HG03520 (cell line): ENCODE measurements at regions not wholly inside any gene's neighbourhood (a gene's known extent, or its start where the extent isn't known, plus 50 kb on each side); places are given as distances from the start of the nearest gene placed in this dataset.

Experiments
- ATAC-seq: cut with Tn5 transposase; IDR thresholded peaks from one replicate; pipeline ENCODE4 v1.9.1; 2021; ENCODE audit warnings: mild to moderate bottlenecking, moderate library complexity; ENCODE audit not compliant: unreplicated experiment

- ATAC-seq: no peak
Observed at GRCh38 chr15:93585012-93585411, 496.0 kb upstream of the RGMA start.

GRCh38 chr15:93583968-93584367, 495.0 kb upstream of the RGMA start:
- no peak for ATAC-seq

GRCh38 chr15:93583552-93583951, 494.5 kb upstream of the RGMA start:
- no peak for ATAC-seq

- no peak for ATAC-seq
Observed at GRCh38 chr15:93570527-93570926, 481.5 kb upstream of the RGMA start.

GRCh38 chr15:93566762-93567161, 477.8 kb upstream of the RGMA start:
- no peak for ATAC-seq

GRCh38 chr15:93565201-93565600, 476.2 kb upstream of the RGMA start:
- no peak for ATAC-seq

GRCh38 chr15:93563218-93563617, 474.2 kb upstream of the RGMA start:
- no peak for ATAC-seq

GRCh38 chr15:93562395-93563123, 473.5 kb upstream of the RGMA start:
- ATAC-seq: no peak

- no peak for ATAC-seq
Observed at GRCh38 chr15:93557696-93558095, 468.7 kb upstream of the RGMA start.

- no peak for ATAC-seq
Observed at GRCh38 chr15:93553167-93553935, 464.3 kb upstream of the RGMA start.

- no peak for ATAC-seq
Observed at GRCh38 chr15:93543093-93543492, 454.1 kb upstream of the RGMA start.

- ATAC-seq: no peak
Observed at GRCh38 chr15:93527374-93528050, 438.5 kb upstream of the RGMA start.

- no peak for ATAC-seq
Observed at GRCh38 chr15:93524432-93524831, 435.4 kb upstream of the RGMA start.

- no peak for ATAC-seq
Observed at GRCh38 chr15:93523481-93523880, 434.5 kb upstream of the RGMA start.

GRCh38 chr15:93520206-93520605, 431.2 kb upstream of the RGMA start:
- ATAC-seq: no peak

- ATAC-seq: no peak
Observed at GRCh38 chr15:93519599-93519998, 430.6 kb upstream of the RGMA start.

- ATAC-seq: no peak
Observed at GRCh38 chr15:93517176-93517575, 428.2 kb upstream of the RGMA start.

- ATAC-seq: no peak
Observed at GRCh38 chr15:93515256-93516051, 426.4 kb upstream of the RGMA start.

- ATAC-seq: no peak
Observed at GRCh38 chr15:93506646-93507045, 417.6 kb upstream of the RGMA start.

GRCh38 chr15:93505506-93505905, 416.5 kb upstream of the RGMA start:
- ATAC-seq: no peak

GRCh38 chr15:93501946-93502345, 412.9 kb upstream of the RGMA start:
- no peak for ATAC-seq
